NB4 (cell line): ENCODE measurements at regions not wholly inside any gene's neighbourhood (a gene's known extent, or its start where the extent isn't known, plus 50 kb on each side); places are given as distances from the start of the nearest gene placed in this dataset.
A peak's percentile ranks its signal among the peaks of the same experiment; 100 is the strongest.

Experiments
- DNase-seq: peaks from one replicate; pipeline ENCODE4 v3.0.0; 2010; ENCODE audit warnings: low read depth
- H3K4me3 ChIP-seq: one replicate; pipeline ENCODE4 v1.5.1; 2011; ENCODE audit warnings: mild to moderate bottlenecking, low read depth, low read length, moderate library complexity
- CTCF ChIP-seq: IDR thresholded peaks from one replicate; pipeline ENCODE4 v1.5.1; 2012; ENCODE audit warnings: low read depth, low read length
- MAX ChIP-seq: IDR thresholded peaks from 2 replicates; pipeline ENCODE4 v1.6.1; 2011; ENCODE audit warnings: low read depth, low read length
- MYC ChIP-seq: IDR thresholded peaks from 2 replicates; pipeline ENCODE4 v1.6.1; 2011; ENCODE audit warnings: low read depth, low read length
- POLR2A ChIP-seq: IDR thresholded peaks from 2 replicates; pipeline ENCODE4 v1.6.1; 2011; ENCODE audit warnings: mild to moderate bottlenecking; ENCODE audit not compliant: insufficient read length; ENCODE audit errors: extremely low read depth

- TF ChIP-seq MAX (no peak), MYC (no peak), POLR2A (no peak), CTCF (no peak)
- no peak for DNase-seq
- H3K4me3 ChIP-seq, result no peak overlapping the region
Measured at GRCh38 chr16:51573191-51573590, 422.1 kb upstream of the SALL1 start.

GRCh38 chr16:51569203-51569931 is 418.3 kb upstream of the SALL1 start:
- no peak overlapping the region for H3K4me3 ChIP-seq
- no peak for TF ChIP-seq MYC
- no peak for TF ChIP-seq CTCF
- TF ChIP-seq POLR2A, result no peak
- TF ChIP-seq MAX, result no peak
- peak; percentile 63 for DNase-seq

- no peak for TF ChIP-seq CTCF
- TF ChIP-seq MAX, result no peak
- TF ChIP-seq MYC, result no peak
- TF ChIP-seq POLR2A, result no peak
- no peak for DNase-seq
- H3K4me3 ChIP-seq, result no peak overlapping the region
Measured at GRCh38 chr16:51567911-51568310, 416.8 kb upstream of the SALL1 start.

GRCh38 chr16:51565184-51565583 is 414.1 kb upstream of the SALL1 start:
- DNase-seq, result no peak
- no peak overlapping the region for H3K4me3 ChIP-seq
- TF ChIP-seq POLR2A, result no peak

- no peak for DNase-seq
- no peak overlapping the region for H3K4me3 ChIP-seq
- TF ChIP-seq MAX (no peak), CTCF (no peak), POLR2A (no peak), MYC (no peak)
Measured at GRCh38 chr16:51562891-51563290, 411.8 kb upstream of the SALL1 start.

- DNase-seq, result no peak
- TF ChIP-seq POLR2A (no peak), CTCF (no peak), MAX (no peak), MYC (no peak)
- no peak overlapping the region for H3K4me3 ChIP-seq
Measured at GRCh38 chr16:51559901-51560300, 408.8 kb upstream of the SALL1 start.
